ENCODE measurements at regions not wholly inside any gene's neighbourhood (a gene's known extent, or its start where the extent isn't known, plus 50 kb on each side); places are given as distances from the start of the nearest gene placed in this dataset.

- no peak overlapping the region for H3K9ac ChIP-seq (ENCODE audit: low read length)
- no peak overlapping the region for H3K4me3 ChIP-seq (ENCODE audit: low read length)
- no peaks in the 10 kb centered on the region for H3K36me3 ChIP-seq (ENCODE audit: insufficient read depth, low read length)
- H3K27me3 ChIP-seq (ENCODE audit: low read length), result no peaks in the 10 kb centered on the region
- no peak overlapping the region for H2AFZ ChIP-seq (ENCODE audit: low read length)
- no peaks in the 10 kb centered on the region for H3K9me3 ChIP-seq (ENCODE audit: low read length)
- no peaks in the 10 kb centered on the region for H4K20me1 ChIP-seq (ENCODE audit: insufficient read depth, low read depth, low read length)
- H3K4me1 ChIP-seq (ENCODE audit: low read length), result no peaks in the 10 kb centered on the region
- H3K4me2 ChIP-seq (ENCODE audit: low read depth, low read length, poor library complexity, severe bottlenecking), result no peak overlapping the region
- H3K27ac ChIP-seq (ENCODE audit: low read length), result no peak overlapping the region
- H3K9me2 ChIP-seq (replicated peaks; ENCODE audit: insufficient read depth, low read length), result no peaks in the 10 kb centered on the region; the same call in 1 of the 2 replicates
- no peak for DNase-seq
- H3K79me2 ChIP-seq (ENCODE audit: low read length), result no peaks in the 10 kb centered on the region
Measured at GRCh38 chr4:72679666-72680065, 110.6 kb upstream of the ADAMTS3 start.

GRCh38 chr4:72677886-72678285 lies 108.9 kb upstream of the ADAMTS3 start:
- no peaks in the 10 kb centered on the region; the same call in 1 of the 2 replicates for H3K9me2 ChIP-seq (replicated peaks; ENCODE audit: insufficient read depth, low read length)
- H4K20me1 ChIP-seq (ENCODE audit: insufficient read depth, low read depth, low read length), result no peaks in the 10 kb centered on the region
- H3K27ac ChIP-seq (ENCODE audit: low read length), result no peak overlapping the region
- H3K36me3 ChIP-seq (ENCODE audit: insufficient read depth, low read length), result no peaks in the 10 kb centered on the region
- H3K9ac ChIP-seq (ENCODE audit: low read length), result no peak overlapping the region
- no peak overlapping the region for H2AFZ ChIP-seq (ENCODE audit: low read length)
- no peaks in the 10 kb centered on the region for H3K4me1 ChIP-seq (ENCODE audit: low read length)
- H3K27me3 ChIP-seq (ENCODE audit: low read length), result no peaks in the 10 kb centered on the region
- no peak overlapping the region for H3K4me3 ChIP-seq (ENCODE audit: low read length)
- no peaks in the 10 kb centered on the region for H3K9me3 ChIP-seq (ENCODE audit: low read length)
- no peak overlapping the region for H3K4me2 ChIP-seq (ENCODE audit: low read depth, low read length, poor library complexity, severe bottlenecking)
- DNase-seq, result no peak
- H3K79me2 ChIP-seq (ENCODE audit: low read length), result no peaks in the 10 kb centered on the region

- H3K9me3 ChIP-seq (ENCODE audit: low read length), result no peaks in the 10 kb centered on the region
- no peaks in the 10 kb centered on the region for H3K27me3 ChIP-seq (ENCODE audit: low read length)
- H3K4me1 ChIP-seq (ENCODE audit: low read length), result no peaks in the 10 kb centered on the region
- H3K9me2 ChIP-seq (replicated peaks; ENCODE audit: insufficient read depth, low read length), result no peaks in the 10 kb centered on the region; the same call in 1 of the 2 replicates
- H3K4me2 ChIP-seq (ENCODE audit: low read depth, low read length, poor library complexity, severe bottlenecking), result no peak overlapping the region
- no peaks in the 10 kb centered on the region for H3K36me3 ChIP-seq (ENCODE audit: insufficient read depth, low read length)
- no peaks in the 10 kb centered on the region for H3K79me2 ChIP-seq (ENCODE audit: low read length)
- no peaks in the 10 kb centered on the region for H4K20me1 ChIP-seq (ENCODE audit: insufficient read depth, low read depth, low read length)
- H3K27ac ChIP-seq (ENCODE audit: low read length), result no peak overlapping the region
- DNase-seq, result no peak
- H3K4me3 ChIP-seq (ENCODE audit: low read length), result no peak overlapping the region
- H3K9ac ChIP-seq (ENCODE audit: low read length), result no peak overlapping the region
- H2AFZ ChIP-seq (ENCODE audit: low read length), result no peak overlapping the region
Measured at GRCh38 chr4:72677265-72677664, 108.2 kb upstream of the ADAMTS3 start.

- no peaks in the 10 kb centered on the region for H3K79me2 ChIP-seq (ENCODE audit: low read length)
- no peak overlapping the region for H2AFZ ChIP-seq (ENCODE audit: low read length)
- no peaks in the 10 kb centered on the region for H3K9me2 ChIP-seq (replicated peaks; ENCODE audit: insufficient read depth, low read length)
- H3K27ac ChIP-seq (ENCODE audit: low read length), result no peak overlapping the region
- H3K4me1 ChIP-seq (ENCODE audit: low read length), result no peaks in the 10 kb centered on the region
- H3K4me3 ChIP-seq (ENCODE audit: low read length), result no peak overlapping the region
- no peaks in the 10 kb centered on the region for H3K9me3 ChIP-seq (ENCODE audit: low read length)
- no peak overlapping the region for H3K4me2 ChIP-seq (ENCODE audit: low read depth, low read length, poor library complexity, severe bottlenecking)
- no peak overlapping the region for H3K9ac ChIP-seq (ENCODE audit: low read length)
- no peak for DNase-seq
- H4K20me1 ChIP-seq (ENCODE audit: insufficient read depth, low read depth, low read length), result no peaks in the 10 kb centered on the region
- no peaks in the 10 kb centered on the region for H3K36me3 ChIP-seq (ENCODE audit: insufficient read depth, low read length)
- no peaks in the 10 kb centered on the region for H3K27me3 ChIP-seq (ENCODE audit: low read length)
Measured at GRCh38 chr4:72671980-72672379, 103.0 kb upstream of the ADAMTS3 start.

GRCh38 chr4:72670521-72670920 lies 101.5 kb upstream of the ADAMTS3 start:
- no peaks in the 10 kb centered on the region for H3K27me3 ChIP-seq (ENCODE audit: low read length)
- H3K9me2 ChIP-seq (replicated peaks; ENCODE audit: insufficient read depth, low read length), result no peaks in the 10 kb centered on the region
- no peak overlapping the region for H3K27ac ChIP-seq (ENCODE audit: low read length)
- H3K36me3 ChIP-seq (ENCODE audit: insufficient read depth, low read length), result no peaks in the 10 kb centered on the region
- H3K4me2 ChIP-seq (ENCODE audit: low read depth, low read length, poor library complexity, severe bottlenecking), result no peak overlapping the region
- no peak overlapping the region for H3K9ac ChIP-seq (ENCODE audit: low read length)
- H2AFZ ChIP-seq (ENCODE audit: low read length), result no peak overlapping the region
- H3K4me1 ChIP-seq (ENCODE audit: low read length), result no peaks in the 10 kb centered on the region
- H4K20me1 ChIP-seq (ENCODE audit: insufficient read depth, low read depth, low read length), result no peaks in the 10 kb centered on the region
- no peaks in the 10 kb centered on the region for H3K9me3 ChIP-seq (ENCODE audit: low read length)
- DNase-seq, result no peak
- no peaks in the 10 kb centered on the region for H3K79me2 ChIP-seq (ENCODE audit: low read length)
- no peak overlapping the region for H3K4me3 ChIP-seq (ENCODE audit: low read length)

DNA sequence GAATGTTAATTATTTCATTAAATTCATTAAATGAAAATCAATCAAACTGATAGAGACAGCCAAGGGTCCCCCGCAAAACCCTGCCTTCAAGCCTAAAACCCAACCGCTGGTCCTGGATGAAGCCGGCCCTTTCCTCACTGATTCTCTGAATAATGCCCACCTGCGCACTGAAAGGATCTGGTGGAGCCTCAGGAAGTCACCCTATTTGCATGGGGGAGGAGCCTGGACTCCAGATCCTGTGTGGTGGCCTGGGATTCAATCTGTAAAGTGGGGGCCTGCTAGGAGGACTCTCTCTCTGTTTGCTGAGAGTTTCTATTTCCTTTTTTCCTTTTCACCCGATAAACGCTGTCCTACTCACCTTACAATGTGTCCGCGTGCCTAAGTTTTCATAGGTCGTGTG lies 97.9 kb upstream of the ADAMTS3 start:
- Histone ChIP-seq H3K4me2 (ENCODE audit: low read depth, low read length, poor library complexity, severe bottlenecking) (no peak overlapping the region), H3K27me3 (ENCODE audit: low read length) (no peaks in the 10 kb centered on the region)

GRCh38 chr4:72665171-72665968 lies 96.3 kb upstream of the ADAMTS3 start:
- Histone ChIP-seq H3K36me3 (ENCODE audit: insufficient read depth, low read length) (no peaks in the 10 kb centered on the region), H3K27ac (ENCODE audit: low read length) (no peak overlapping the region), H3K9ac (ENCODE audit: low read length) (no peak overlapping the region), H3K27me3 (ENCODE audit: low read length) (no peaks in the 10 kb centered on the region), H2AFZ (ENCODE audit: low read length) (no peak overlapping the region), H3K79me2 (ENCODE audit: low read length) (no peaks in the 10 kb centered on the region), H3K4me1 (ENCODE audit: low read length) (no peaks in the 10 kb centered on the region), H3K9me2 (replicated peaks; ENCODE audit: insufficient read depth, low read length) (no peaks in the 10 kb centered on the region), H3K9me3 (ENCODE audit: low read length) (no peaks in the 10 kb centered on the region), H4K20me1 (ENCODE audit: insufficient read depth, low read depth, low read length) (no peaks in the 10 kb centered on the region), H3K4me2 (ENCODE audit: low read depth, low read length, poor library complexity, severe bottlenecking) (no peak overlapping the region), H3K4me3 (ENCODE audit: low read length) (no peak overlapping the region)
- no peak for DNase-seq

More for the DNA sequence above, 97.9 kb upstream of the ADAMTS3 start:
- no peaks in the 10 kb centered on the region for H3K9me3 ChIP-seq (ENCODE audit: low read length)
- no peak for DNase-seq
- no peak overlapping the region for H3K9ac ChIP-seq (ENCODE audit: low read length)
- H3K4me3 ChIP-seq (ENCODE audit: low read length), result no peak overlapping the region
- H3K27ac ChIP-seq (ENCODE audit: low read length), result no peak overlapping the region
- no peaks in the 10 kb centered on the region for H3K36me3 ChIP-seq (ENCODE audit: insufficient read depth, low read length)
- no peaks in the 10 kb centered on the region for H4K20me1 ChIP-seq (ENCODE audit: insufficient read depth, low read depth, low read length)
- no peaks in the 10 kb centered on the region for H3K79me2 ChIP-seq (ENCODE audit: low read length)
- H2AFZ ChIP-seq (ENCODE audit: low read length), result no peak overlapping the region
- no peaks in the 10 kb centered on the region for H3K4me1 ChIP-seq (ENCODE audit: low read length)
- H3K9me2 ChIP-seq (replicated peaks; ENCODE audit: insufficient read depth, low read length), result no peaks in the 10 kb centered on the region

DNA sequence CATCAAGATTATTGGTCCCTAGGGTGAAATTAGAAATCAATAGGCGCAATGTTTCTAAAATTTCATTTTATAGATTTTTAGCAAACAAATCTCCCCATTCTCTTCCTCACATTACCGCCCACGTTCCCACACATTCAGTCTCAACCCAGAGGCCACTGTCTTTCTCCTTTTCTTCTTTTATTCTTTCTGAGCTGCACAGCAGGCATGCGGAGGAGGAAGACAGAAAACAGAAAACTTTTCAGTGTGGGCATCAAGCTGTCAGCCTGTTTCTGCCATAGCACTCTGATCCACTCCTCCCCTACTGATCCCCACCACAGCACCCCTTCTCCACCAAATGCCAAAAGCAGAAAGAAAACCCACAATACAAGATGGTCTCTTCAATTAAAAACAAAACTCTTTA lies 94.8 kb upstream of the ADAMTS3 start:
- no peak for DNase-seq
- no peaks in the 10 kb centered on the region for H3K36me3 ChIP-seq (ENCODE audit: insufficient read depth, low read length)
- no peaks in the 10 kb centered on the region for H4K20me1 ChIP-seq (ENCODE audit: insufficient read depth, low read depth, low read length)
- no peaks in the 10 kb centered on the region for H3K4me1 ChIP-seq (ENCODE audit: low read length)
- no peaks in the 10 kb centered on the region for H3K9me2 ChIP-seq (replicated peaks; ENCODE audit: insufficient read depth, low read length)
- H2AFZ ChIP-seq (ENCODE audit: low read length), result no peak overlapping the region
- no peaks in the 10 kb centered on the region for H3K9me3 ChIP-seq (ENCODE audit: low read length)
- H3K4me2 ChIP-seq (ENCODE audit: low read depth, low read length, poor library complexity, severe bottlenecking), result no peak overlapping the region
- H3K27ac ChIP-seq (ENCODE audit: low read length), result no peak overlapping the region
- H3K79me2 ChIP-seq (ENCODE audit: low read length), result no peaks in the 10 kb centered on the region
- H3K4me3 ChIP-seq (ENCODE audit: low read length), result no peak overlapping the region
- no peak overlapping the region for H3K9ac ChIP-seq (ENCODE audit: low read length)
- H3K27me3 ChIP-seq (ENCODE audit: low read length), result no peaks in the 10 kb centered on the region

All from Karpas-422 (cell line).